ENCODE measurements at regions not wholly inside any gene's neighbourhood (a gene's known extent, or its start where the extent isn't known, plus 50 kb on each side); places are given as distances from the start of the nearest gene placed in this dataset.

- Histone ChIP-seq H3K56ac (ENCODE audit: extremely low read depth, insufficient read depth, low read length) (no peak overlapping the region), H3K14ac (replicated peaks; ENCODE audit: low read depth, low read length) (no peak overlapping the region), H4K91ac (ENCODE audit: insufficient read depth, low read depth, low read length) (no peak overlapping the region), H2AFZ (replicated peaks; ENCODE audit: low read length, poor library complexity) (no peak overlapping the region), H2BK5ac (ENCODE audit: low read depth, low read length, poor library complexity, severe bottlenecking) (no peak overlapping the region), H2BK20ac (ENCODE audit: low read depth, low read length) (no peak overlapping the region), H3K4me1 (ENCODE audit: control insufficient read depth, insufficient read depth, low read length) (no peaks in the 10 kb centered on the region), H2BK120ac (ENCODE audit: low read depth, low read length) (no peak overlapping the region), H4K5ac (ENCODE audit: low read depth, low read length) (no peak overlapping the region), H3K4ac (ENCODE audit: low read depth, low read length) (no peak overlapping the region), H3K9me3 (ENCODE audit: control insufficient read depth, insufficient read depth, low read length) (no peaks in the 10 kb centered on the region), H3K27ac (ENCODE audit: insufficient read depth, low read length) (no peak overlapping the region), H3K36me3 (ENCODE audit: control insufficient read depth, insufficient read depth, low read length) (no peaks in the 10 kb centered on the region), H2AK9ac (replicated peaks; ENCODE audit: low read depth, low read length, poor library complexity) (no peak overlapping the region), H3K9me1 (ENCODE audit: insufficient read depth, low read length) (no peaks in the 10 kb centered on the region), H4K20me1 (ENCODE audit: insufficient read depth, low read length) (no peaks in the 10 kb centered on the region), H3K23ac (ENCODE audit: low read depth, low read length) (no peak overlapping the region), H3K27me3 (ENCODE audit: control insufficient read depth, insufficient read depth, low read length) (no peaks in the 10 kb centered on the region), H3K79me1 (ENCODE audit: low read depth in 1 of 2, low read length in 2 of 2) (no peaks in the 10 kb centered on the region), H2BK15ac (ENCODE audit: low read depth, low read length) (no peak overlapping the region), H3K18ac (ENCODE audit: low read depth, low read length) (no peak overlapping the region), H3K4me2 (ENCODE audit: low read depth, low read length) (no peak overlapping the region), H3K4me3 (ENCODE audit: insufficient read depth, low read depth, low read length) (no peak overlapping the region), H3K9ac (ENCODE audit: low read depth, low read length) (no peak overlapping the region), H2AK5ac (ENCODE audit: low read depth, low read length) (no peak overlapping the region), H4K8ac (ENCODE audit: low read depth in 2 of 2, low read length in 2 of 2) (no peak overlapping the region)
- ATAC-seq (ENCODE audit: low read depth) (no peak), DNase-seq (no peak)
- ChIA-PET CTCF (no interaction called here), POLR2A (ENCODE audit: unreplicated experiment) (no interaction called here)
- WGBS, 2 experiments (ENCODE audit: extremely low coverage in 2 of 2, insufficient read length in 1 of 2): 40% methylated on average over 1 of the region's 1 CpG; no CpG with 5 or more reads in 1 of the 2 experiments
- dilution Hi-C loops (cut with HindIII; ENCODE audit: low sequenced_read_pairs, unreplicated experiment): no loop called here
- intact Hi-C loops (cut with micrococcal nuclease): no loop called here
- TF ChIP-seq POLR2A (IDR thresholded peaks at IDR 0.05; ENCODE audit: low read depth, low read length): no peak
- TF ChIP-seq FOS (IDR thresholded peaks at IDR 0.05; ENCODE audit: low read depth, low read length): no peak
- no peak for TF ChIP-seq CEBPB (IDR thresholded peaks at IDR 0.05; ENCODE audit: low read depth, low read length)
- no peak for TF ChIP-seq NFE2L2 (IDR thresholded peaks at IDR 0.05; ENCODE audit: low read depth, low read length)
- TF ChIP-seq, protein P1, sequence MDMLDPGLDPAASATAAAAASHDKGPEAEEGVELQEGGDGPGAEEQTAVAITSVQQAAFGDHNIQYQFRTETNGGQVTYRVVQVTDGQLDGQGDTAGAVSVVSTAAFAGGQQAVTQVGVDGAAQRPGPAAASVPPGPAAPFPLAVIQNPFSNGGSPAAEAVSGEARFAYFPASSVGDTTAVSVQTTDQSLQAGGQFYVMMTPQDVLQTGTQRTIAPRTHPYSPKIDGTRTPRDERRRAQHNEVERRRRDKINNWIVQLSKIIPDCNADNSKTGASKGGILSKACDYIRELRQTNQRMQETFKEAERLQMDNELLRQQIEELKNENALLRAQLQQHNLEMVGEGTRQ (IDR thresholded peaks at IDR 0.05; ENCODE audit: low read depth, low read length): no peak
- in situ Hi-C loops (cut with MboI; ENCODE audit: low sequenced_read_pairs): no loop called here
- BruUV-seq (replicated peaks): no TSS peak
Observed at GRCh38 chrX:66760651-66761050, 121.8 kb upstream of the EDA2R start.
